A549 (cell line): ENCODE measurements at regions not wholly inside any gene's neighbourhood (a gene's known extent, or its start where the extent isn't known, plus 50 kb on each side); places are given as distances from the start of the nearest gene placed in this dataset.

Source experiments
- ATAC-seq, 2 experiments: fragments of 200-7000 bp in 1 of 2; fragments of >200 bp in 1 of 2; cut with Nextera tagmentation in 1 of 2; cut with Tn5 transposase in 1 of 2; 3 replicates each; pipeline versions ENCODE4 v1.8.0 to v1.9.1; 2018 to 2020; ENCODE audit warnings: mild to moderate bottlenecking in 1 of 2, moderate library complexity in 1 of 2
- CTCF ChIA-PET: fragments of 300-600 bp; sonication (Branson Sonifier 250); formaldehyde crosslinking; extraction: SDS; loops from one replicate; lab custom pipeline; 2021; ENCODE audit warnings: antibody characterized with exemption, inconsistent platforms; lab: Yijun Ruan, JAX
- POLR2A ChIA-PET: fragments of 350-600 bp; formaldehyde crosslinking; extraction: SDS; loops from one replicate; lab custom pipeline; 2021; ENCODE audit warnings: antibody characterized with exemption, inconsistent platforms; lab: Yijun Ruan, JAX
- DNase-seq, 2 experiments: peaks; one replicate each; pipeline versions ENCODE4 v3.0.0 to v3.0.0-alpha.2; 2011 to 2016; ENCODE audit warnings: low read depth in 1 of 2, low spot score in 1 of 2
- FAIRE-seq: peaks from 2 replicates; lab custom pipeline; 2011; peaks lifted over from hg19 to GRCh38; lab: Jason Lieb, UNC
- H3K27ac ChIP-seq, 2 experiments: fragments of >200 bp; sonication (Bioruptor Twin); formaldehyde crosslinking; 3 replicates each; pipeline ENCODE4 v1.5.1; 2016 to 2017
- H3K4me1 ChIP-seq: fragments of >200 bp; sonication (Bioruptor Twin); formaldehyde crosslinking; 3 replicates; pipeline ENCODE4 v1.6.1; 2016
- H3K4me2 ChIP-seq: fragments of >200 bp; sonication (Bioruptor Twin); formaldehyde crosslinking; 3 replicates; pipeline ENCODE4 v1.6.1; 2016
- H3K4me3 ChIP-seq: fragments of >200 bp; sonication (Bioruptor Twin); formaldehyde crosslinking; 3 replicates; pipeline ENCODE4 v1.5.1; 2016
- H3K9me3 ChIP-seq: fragments of >200 bp; sonication (Bioruptor Twin); formaldehyde crosslinking; 3 replicates; pipeline ENCODE4 v1.6.1; 2016
- BHLHE40 ChIP-seq: IDR thresholded peaks from 2 replicates; pipeline ENCODE4 v1.6.1; 2012; ENCODE audit warnings: low read depth, low read length, inconsistent platforms
- CBX8 ChIP-seq: fragments of 200-600 bp; sonication (generic); IDR thresholded peaks from 2 replicates; pipeline ENCODE4 v1.6.1; 2016
- CHD4 ChIP-seq: fragments of 200-600 bp; sonication (generic); IDR thresholded peaks from 2 replicates; pipeline ENCODE4 v1.6.1; 2016; ENCODE audit warnings: antibody characterized with exemption, mild to moderate bottlenecking, borderline replicate concordance
- FOSL2 ChIP-seq, 2 experiments: fragments of 450-650 bp in 1 of 2; fragments of >200 bp in 1 of 2; sonication (Bioruptor Twin) in 1 of 2; formaldehyde crosslinking; IDR thresholded peaks; 2 replicates each; pipeline versions ENCODE4 v1.5.0 to v1.6.1; 2016 to 2020; ENCODE audit warnings: mild to moderate bottlenecking in 1 of 2, moderate library complexity in 1 of 2
- FOXS1 ChIP-seq: fragments of 250-450 bp; sonication (Bioruptor Pico); IDR thresholded peaks from 2 replicates; pipeline ENCODE4 v1.5.0; 2020; ENCODE audit warnings: mild to moderate bottlenecking, moderate library complexity
- GATA3 ChIP-seq: IDR thresholded peaks from 2 replicates; pipeline ENCODE4 v1.6.1; 2012; ENCODE audit warnings: borderline replicate concordance
- NR3C1 ChIP-seq: fragments of >200 bp; sonication (Bioruptor Twin); formaldehyde crosslinking; IDR thresholded peaks from 3 replicates; pipeline ENCODE4 v1.6.1; 2017
- PHF8 ChIP-seq: fragments of 200-600 bp; sonication (generic); IDR thresholded peaks from 2 replicates; pipeline ENCODE4 v1.6.1; 2016; ENCODE audit warnings: low read depth, mild to moderate bottlenecking, antibody characterized with exemption, moderate library complexity, borderline replicate concordance
- POLR2A ChIP-seq: IDR thresholded peaks from 2 replicates; pipeline ENCODE4 v1.6.1; 2012; ENCODE audit warnings: mild to moderate bottlenecking, low read length
- RAD21 ChIP-seq, 2 experiments: fragments of >200 bp in 1 of 2; sonication (Bioruptor Twin) in 1 of 2; formaldehyde crosslinking in 1 of 2; IDR thresholded peaks in 1 of 2; conservative IDR thresholded peaks in 1 of 2; 2 replicates in 1 of 2; 3 replicates in 1 of 2; pipeline ENCODE4 v1.6.1; 2012 to 2018; ENCODE audit warnings: inconsistent platforms in 1 of 2
- RCOR1 ChIP-seq: fragments of 150-350 bp; IDR thresholded peaks from 2 replicates; pipeline ENCODE4 v1.6.1; 2014; ENCODE audit warnings: antibody characterized with exemption, low read length, low read depth
- TP53 ChIP-seq: fragments of 250-450 bp; sonication (Bioruptor Pico); IDR thresholded peaks from 2 replicates; pipeline ENCODE4 v1.5.0; 2021; ENCODE audit warnings: mild to moderate bottlenecking, moderate library complexity
- ZSCAN20 ChIP-seq: fragments of 250-450 bp; sonication (Bioruptor Pico); IDR thresholded peaks from 2 replicates; pipeline ENCODE4 v1.8.0; 2022; ENCODE audit warnings: mild to moderate bottlenecking, moderate library complexity
- WGBS: methylation state at CpG from one replicate; pipeline ENCODE4 v1.1.6; 2017; ENCODE audit errors: missing lambda C conversion rate; 5-methylcytosine and 5-hydroxymethylcytosine counted together
- TF ChIP-seq, protein P1 (sequence below): fragments of >200 bp; sonication (Bioruptor Twin); formaldehyde crosslinking; IDR thresholded peaks from 3 replicates; pipeline ENCODE4 v1.6.1; 2016
- TF ChIP-seq, protein P2 (sequence below): fragments of 200-600 bp; sonication (generic); IDR thresholded peaks from 2 replicates; pipeline ENCODE4 v1.6.1; 2016; ENCODE audit warnings: antibody characterized with exemption, mild to moderate bottlenecking, moderate library complexity
- TF ChIP-seq, protein P3 (sequence below): fragments of 450-650 bp; IDR thresholded peaks from 2 replicates; pipeline ENCODE4 v1.6.1; 2014; ENCODE audit warnings: antibody characterized with exemption
- TF ChIP-seq, protein P4 (sequence below): fragments of >200 bp; sonication (Bioruptor Twin); formaldehyde crosslinking; IDR thresholded peaks from 2 replicates; pipeline ENCODE4 v1.6.1; 2016
- TF ChIP-seq, protein P5 (sequence below): IDR thresholded peaks from 2 replicates; pipeline ENCODE4 v1.6.1; 2012; ENCODE audit warnings: low read depth, borderline replicate concordance
- TF ChIP-seq, protein P6 (sequence below): fragments of 250-450 bp; sonication (Bioruptor Pico); IDR thresholded peaks from 2 replicates; pipeline ENCODE4 v1.5.0; 2020; ENCODE audit warnings: low read depth, mild to moderate bottlenecking, moderate library complexity

DNA sequence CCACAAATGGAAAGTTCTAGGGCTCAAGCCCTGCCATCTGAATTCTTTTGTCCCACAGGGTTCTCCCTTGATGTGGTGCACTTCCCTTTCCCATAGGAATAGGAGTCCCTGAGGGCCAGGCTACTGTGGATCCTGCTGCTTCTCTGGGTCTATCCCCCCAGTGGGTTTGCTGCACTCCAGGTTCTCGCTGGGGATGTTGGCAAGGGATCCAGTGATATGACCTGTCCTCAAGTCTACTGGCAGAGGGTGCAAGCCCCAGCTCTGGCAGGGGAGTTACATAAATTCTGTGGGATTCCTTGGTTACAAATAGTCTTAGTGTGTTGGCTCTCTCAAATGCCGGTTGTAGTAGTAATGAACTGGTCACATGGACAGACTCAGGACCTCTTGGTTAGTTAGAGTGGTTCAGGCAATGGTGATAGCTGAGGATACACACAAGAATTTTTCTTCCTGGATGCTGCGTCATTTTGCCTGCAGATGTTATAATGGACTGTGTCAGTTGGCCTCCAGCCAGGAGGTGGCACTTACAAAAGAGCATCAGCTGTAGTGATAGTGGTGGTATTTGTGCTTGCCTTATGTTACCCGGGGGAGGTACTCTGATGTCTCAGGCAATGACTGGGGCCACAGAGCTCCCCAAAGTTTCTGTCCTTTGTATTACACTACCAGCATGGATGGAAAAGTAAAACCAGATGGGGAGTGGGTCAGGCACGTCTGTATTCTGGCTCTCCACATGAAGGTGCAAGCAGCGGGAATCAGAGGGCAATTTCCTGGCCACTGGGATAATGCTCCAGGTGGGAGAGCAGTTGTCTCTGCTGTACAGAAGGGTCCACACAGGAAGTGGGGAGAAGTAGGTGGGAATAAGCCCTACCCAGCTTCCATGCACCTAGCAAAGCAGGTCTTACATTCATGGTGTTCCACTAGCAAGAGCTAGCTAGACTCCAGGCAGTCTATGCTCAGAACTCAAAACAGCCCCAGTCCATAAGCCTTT, 267.9 kb downstream of the SOX11 start:
- no peak for FAIRE-seq
- Histone ChIP-seq H3K4me2 (no peak overlapping the region), H3K4me1 (no peaks in the 10 kb centered on the region), H3K4me3 (no peak overlapping the region), H3K27ac (no peak overlapping the region), H3K9me3 (no peaks in the 10 kb centered on the region; the same call in 1 of the 3 replicates)
- 6% methylated on average over 6 of the region's 6 CpGs for WGBS
- ChIA-PET POLR2A (no interaction called here), CTCF (no interaction called here)
- TF ChIP-seq, protein P1, sequence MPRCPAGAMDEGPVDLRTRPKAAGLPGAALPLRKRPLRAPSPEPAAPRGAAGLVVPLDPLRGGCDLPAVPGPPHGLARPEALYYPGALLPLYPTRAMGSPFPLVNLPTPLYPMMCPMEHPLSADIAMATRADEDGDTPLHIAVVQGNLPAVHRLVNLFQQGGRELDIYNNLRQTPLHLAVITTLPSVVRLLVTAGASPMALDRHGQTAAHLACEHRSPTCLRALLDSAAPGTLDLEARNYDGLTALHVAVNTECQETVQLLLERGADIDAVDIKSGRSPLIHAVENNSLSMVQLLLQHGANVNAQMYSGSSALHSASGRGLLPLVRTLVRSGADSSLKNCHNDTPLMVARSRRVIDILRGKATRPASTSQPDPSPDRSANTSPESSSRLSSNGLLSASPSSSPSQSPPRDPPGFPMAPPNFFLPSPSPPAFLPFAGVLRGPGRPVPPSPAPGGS, result no peak
- TF ChIP-seq POLR2A (no peak), NR3C1 (no peak), BHLHE40 (no peak), CHD4 (no peak), PHF8 (no peak), CBX8 (no peak), GATA3 (no peak), FOXS1 (CRISPR knock-in tag) (no peak)
- TF ChIP-seq, protein P2, sequence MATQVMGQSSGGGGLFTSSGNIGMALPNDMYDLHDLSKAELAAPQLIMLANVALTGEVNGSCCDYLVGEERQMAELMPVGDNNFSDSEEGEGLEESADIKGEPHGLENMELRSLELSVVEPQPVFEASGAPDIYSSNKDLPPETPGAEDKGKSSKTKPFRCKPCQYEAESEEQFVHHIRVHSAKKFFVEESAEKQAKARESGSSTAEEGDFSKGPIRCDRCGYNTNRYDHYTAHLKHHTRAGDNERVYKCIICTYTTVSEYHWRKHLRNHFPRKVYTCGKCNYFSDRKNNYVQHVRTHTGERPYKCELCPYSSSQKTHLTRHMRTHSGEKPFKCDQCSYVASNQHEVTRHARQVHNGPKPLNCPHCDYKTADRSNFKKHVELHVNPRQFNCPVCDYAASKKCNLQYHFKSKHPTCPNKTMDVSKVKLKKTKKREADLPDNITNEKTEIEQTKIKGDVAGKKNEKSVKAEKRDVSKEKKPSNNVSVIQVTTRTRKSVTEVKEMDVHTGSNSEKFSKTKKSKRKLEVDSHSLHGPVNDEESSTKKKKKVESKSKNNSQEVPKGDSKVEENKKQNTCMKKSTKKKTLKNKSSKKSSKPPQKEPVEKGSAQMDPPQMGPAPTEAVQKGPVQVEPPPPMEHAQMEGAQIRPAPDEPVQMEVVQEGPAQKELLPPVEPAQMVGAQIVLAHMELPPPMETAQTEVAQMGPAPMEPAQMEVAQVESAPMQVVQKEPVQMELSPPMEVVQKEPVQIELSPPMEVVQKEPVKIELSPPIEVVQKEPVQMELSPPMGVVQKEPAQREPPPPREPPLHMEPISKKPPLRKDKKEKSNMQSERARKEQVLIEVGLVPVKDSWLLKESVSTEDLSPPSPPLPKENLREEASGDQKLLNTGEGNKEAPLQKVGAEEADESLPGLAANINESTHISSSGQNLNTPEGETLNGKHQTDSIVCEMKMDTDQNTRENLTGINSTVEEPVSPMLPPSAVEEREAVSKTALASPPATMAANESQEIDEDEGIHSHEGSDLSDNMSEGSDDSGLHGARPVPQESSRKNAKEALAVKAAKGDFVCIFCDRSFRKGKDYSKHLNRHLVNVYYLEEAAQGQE, result no peak
- TF ChIP-seq, protein P3, sequence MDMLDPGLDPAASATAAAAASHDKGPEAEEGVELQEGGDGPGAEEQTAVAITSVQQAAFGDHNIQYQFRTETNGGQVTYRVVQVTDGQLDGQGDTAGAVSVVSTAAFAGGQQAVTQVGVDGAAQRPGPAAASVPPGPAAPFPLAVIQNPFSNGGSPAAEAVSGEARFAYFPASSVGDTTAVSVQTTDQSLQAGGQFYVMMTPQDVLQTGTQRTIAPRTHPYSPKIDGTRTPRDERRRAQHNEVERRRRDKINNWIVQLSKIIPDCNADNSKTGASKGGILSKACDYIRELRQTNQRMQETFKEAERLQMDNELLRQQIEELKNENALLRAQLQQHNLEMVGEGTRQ, result no peak
- TF ChIP-seq, protein P4, sequence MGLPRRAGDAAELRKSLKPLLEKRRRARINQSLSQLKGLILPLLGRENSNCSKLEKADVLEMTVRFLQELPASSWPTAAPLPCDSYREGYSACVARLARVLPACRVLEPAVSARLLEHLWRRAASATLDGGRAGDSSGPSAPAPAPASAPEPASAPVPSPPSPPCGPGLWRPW, result no peak
- no peak for DNase-seq
- ATAC-seq, result no peak

DNA sequence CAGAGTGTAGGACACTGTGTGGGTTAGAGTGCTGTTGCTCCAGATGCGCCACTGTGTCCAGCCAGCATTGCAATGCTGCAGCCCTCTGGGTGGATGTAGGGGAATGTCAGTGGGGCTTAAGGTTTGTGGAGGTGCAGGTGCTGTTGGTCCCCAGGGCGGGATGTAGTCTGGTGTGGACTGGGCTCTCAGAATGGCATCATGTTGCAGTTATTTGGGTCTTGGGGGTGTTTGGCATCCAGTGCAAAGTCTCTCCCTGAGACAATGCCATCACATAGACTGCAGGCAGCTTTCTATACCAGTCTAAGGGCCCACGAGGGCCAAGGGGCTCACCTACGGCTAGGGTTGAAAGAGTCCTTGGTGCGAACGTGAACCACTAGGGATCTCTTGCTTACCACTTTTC, 275.3 kb downstream of the SOX11 start:
- Histone ChIP-seq H3K9me3 (peaks cover 4% of the 10 kb centered on the region; the same call in 1 of the 3 replicates), H3K4me3 (no peak overlapping the region), H3K27ac (no peak overlapping the region), H3K4me2 (no peak overlapping the region), H3K4me1 (no peaks in the 10 kb centered on the region)
- DNase-seq (no peak), FAIRE-seq (no peak), ATAC-seq (no peak)
- TF ChIP-seq, protein P5, sequence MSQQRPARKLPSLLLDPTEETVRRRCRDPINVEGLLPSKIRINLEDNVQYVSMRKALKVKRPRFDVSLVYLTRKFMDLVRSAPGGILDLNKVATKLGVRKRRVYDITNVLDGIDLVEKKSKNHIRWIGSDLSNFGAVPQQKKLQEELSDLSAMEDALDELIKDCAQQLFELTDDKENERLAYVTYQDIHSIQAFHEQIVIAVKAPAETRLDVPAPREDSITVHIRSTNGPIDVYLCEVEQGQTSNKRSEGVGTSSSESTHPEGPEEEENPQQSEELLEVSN, result no peak
- no peak for TF ChIP-seq CBX8
- TF ChIP-seq TP53, result no peak
- no peak for TF ChIP-seq PHF8
- no peak for TF ChIP-seq FOSL2 (IDR thresholded peaks at IDR 0.05)
- no peak for TF ChIP-seq FOSL2 (CRISPR knock-in tag; IDR thresholded peaks at IDR 0.05)
- TF ChIP-seq RCOR1, result no peak
- TF ChIP-seq RAD21 (conservative IDR thresholded peaks at IDR 0.05 in 1 of 2, IDR thresholded peaks at IDR 0.05 in 1 of 2), result no peak
- TF ChIP-seq, protein P1, result no peak
- TF ChIP-seq, protein P6, sequence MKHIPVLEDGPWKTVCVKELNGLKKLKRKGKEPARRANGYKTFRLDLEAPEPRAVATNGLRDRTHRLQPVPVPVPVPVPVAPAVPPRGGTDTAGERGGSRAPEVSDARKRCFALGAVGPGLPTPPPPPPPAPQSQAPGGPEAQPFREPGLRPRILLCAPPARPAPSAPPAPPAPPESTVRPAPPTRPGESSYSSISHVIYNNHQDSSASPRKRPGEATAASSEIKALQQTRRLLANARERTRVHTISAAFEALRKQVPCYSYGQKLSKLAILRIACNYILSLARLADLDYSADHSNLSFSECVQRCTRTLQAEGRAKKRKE (CRISPR knock-in tag), result no peak
- no peak for TF ChIP-seq ZSCAN20 (CRISPR knock-in tag)
- 14% methylated on average over 6 of the region's 6 CpGs for WGBS
- ChIA-PET POLR2A (no interaction called here), CTCF (interaction anchor here (1.4 kb wide), 1 partner anchor 42 kb away, joined by 3 read pairs; no protein-coding TSS in a partner anchor)
